ENCODE measurements at regions not wholly inside any gene's neighbourhood (a gene's known extent, or its start where the extent isn't known, plus 50 kb on each side); places are given as distances from the start of the nearest gene placed in this dataset.

GRCh38 chr7:106812027-106812643 is 52.9 kb upstream of the PIK3CG start:
- DNase-seq = no peak

- DNase-seq = no peak
These were observed 51.3 kb upstream of the PIK3CG start for GRCh38 chr7:106813705-106814305.

- DNase-seq = no peak
These were observed 50.2 kb upstream of the PIK3CG start for GRCh38 chr7:106814887-106815286.
